RCC 7860 (cell line): ENCODE measurements at regions not wholly inside any gene's neighbourhood (a gene's known extent, or its start where the extent isn't known, plus 50 kb on each side); places are given as distances from the start of the nearest gene placed in this dataset.

Experiments
- DNase-seq: peaks from one replicate; pipeline ENCODE4 v3.0.0-alpha.2; 2015; ENCODE audit warnings: low spot score
- FAIRE-seq: peaks from 2 replicates; lab custom pipeline; 2012; peaks lifted over from hg19 to GRCh38; lab: Jason Lieb, UNC

DNA sequence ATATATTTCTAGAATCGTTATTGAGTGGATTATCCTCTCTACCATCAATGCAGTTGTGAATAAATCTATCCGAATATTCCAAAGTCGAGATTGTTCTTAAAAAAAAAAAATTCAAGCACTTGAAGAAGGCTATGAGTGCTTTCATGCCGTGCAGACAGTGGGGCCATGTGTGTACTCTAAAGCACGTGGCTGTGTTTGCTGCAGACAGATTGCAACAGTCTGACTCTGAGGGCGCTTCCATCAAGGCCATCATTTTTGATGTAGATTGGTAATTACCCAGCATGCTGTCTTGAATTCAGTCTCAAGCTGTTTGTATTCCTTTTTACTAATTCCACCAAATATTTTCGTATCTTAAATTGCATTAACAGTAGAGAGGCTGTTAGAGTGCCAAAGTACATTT is 325.9 kb upstream of the LINC00305 start:
- DNase-seq (no peak), FAIRE-seq (no peak)

DNA sequence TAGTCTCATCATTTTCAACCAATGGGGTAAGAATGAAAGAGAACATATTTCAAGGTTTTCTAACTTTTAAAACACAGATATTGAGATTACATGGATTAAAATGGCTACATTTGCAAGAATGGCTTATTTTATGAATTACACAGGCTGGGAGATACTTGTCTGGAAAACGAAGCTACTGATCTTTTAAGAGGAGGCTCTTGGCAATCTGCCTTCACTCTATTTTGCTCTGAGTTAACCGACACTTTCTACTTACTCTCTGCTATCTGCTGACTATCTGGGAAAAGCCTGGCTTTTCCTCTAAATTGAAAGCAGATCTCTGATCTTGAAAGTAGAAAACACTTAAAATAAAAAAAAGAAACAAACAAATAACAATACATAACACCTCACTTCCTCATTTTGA is 325.4 kb upstream of the LINC00305 start:
- DNase-seq, result no peak
- FAIRE-seq, result no peak

DNA sequence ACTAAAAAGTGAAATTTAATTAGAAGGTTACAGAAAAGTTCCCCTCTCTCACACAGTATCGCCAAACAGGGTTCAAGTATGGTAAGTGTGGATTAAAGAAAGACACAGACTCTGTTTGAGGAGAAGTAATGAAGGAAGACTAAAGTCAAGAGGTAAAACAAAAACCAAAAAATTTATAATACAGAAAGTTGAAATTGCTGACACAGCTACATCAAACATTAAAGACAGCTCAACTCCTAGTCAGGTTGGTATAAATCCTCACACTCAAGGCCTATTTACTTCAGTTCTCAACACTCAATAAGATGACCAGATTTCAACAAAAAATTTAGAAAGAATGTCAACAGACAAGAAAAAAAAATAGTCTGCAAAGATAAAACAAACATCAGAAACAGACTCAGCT is 300.5 kb upstream of the LINC00305 start:
- DNase-seq, result no peak
- FAIRE-seq, result no peak

DNA sequence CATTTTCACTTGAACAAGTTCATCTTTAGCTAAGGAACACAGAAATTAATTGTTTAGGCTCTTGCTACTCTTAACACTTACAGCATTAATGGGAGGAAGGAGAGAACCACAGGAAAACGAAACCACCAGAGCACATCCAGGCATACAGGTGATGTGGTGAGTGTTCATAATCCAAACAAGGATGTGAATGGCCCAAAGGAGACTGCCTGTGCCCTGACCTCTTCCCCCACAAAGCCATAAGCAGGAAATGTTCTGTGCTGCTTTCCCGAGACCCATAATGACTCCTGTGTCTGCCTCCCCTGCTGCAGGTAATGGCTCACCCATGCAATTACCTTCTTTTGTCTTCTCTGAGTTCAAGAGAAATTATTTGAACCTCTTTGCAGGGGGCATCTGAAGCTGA is 295.9 kb upstream of the LINC00305 start:
- FAIRE-seq, result no peak
- no peak for DNase-seq

DNA sequence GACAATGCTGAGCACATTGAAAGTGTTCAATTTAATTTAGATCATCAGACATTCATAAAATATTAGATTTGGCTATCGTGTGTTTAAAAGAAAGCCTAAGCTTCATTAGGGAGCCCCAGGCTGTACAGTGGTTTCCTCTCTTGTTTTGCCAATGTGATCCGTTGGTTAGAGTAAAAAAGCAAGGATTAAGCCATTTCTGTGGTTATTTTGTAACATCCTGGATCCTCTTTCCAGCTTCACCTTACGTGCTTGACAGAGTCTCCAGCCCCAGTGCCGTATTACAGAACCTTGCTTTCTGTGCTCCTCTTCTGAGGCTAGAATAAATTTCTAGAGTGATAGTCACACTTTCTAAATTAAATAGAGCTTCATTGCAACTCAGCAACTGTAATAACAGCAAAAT is 289.3 kb upstream of the LINC00305 start:
- FAIRE-seq, result no peak
- DNase-seq, result no peak

DNA sequence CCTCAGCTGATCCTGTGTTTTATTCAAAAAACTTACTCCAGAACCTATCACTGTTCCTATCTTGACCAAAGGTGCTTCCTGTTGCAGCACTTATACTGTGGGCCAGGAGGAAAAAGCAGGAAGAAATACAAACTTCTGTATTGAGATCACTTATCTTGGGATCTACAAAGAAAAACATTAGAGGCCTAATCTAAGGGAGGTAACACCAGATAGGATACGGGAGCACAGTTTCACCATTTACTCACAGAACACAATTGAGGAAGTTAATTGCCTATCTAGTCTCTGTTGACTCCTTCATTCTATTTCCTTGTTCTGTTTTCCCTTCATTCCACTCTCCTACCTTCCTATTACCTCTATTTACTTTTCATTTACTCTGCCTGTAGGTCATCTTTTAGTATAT is 287.2 kb upstream of the LINC00305 start:
- FAIRE-seq (no peak), DNase-seq (no peak)

DNA sequence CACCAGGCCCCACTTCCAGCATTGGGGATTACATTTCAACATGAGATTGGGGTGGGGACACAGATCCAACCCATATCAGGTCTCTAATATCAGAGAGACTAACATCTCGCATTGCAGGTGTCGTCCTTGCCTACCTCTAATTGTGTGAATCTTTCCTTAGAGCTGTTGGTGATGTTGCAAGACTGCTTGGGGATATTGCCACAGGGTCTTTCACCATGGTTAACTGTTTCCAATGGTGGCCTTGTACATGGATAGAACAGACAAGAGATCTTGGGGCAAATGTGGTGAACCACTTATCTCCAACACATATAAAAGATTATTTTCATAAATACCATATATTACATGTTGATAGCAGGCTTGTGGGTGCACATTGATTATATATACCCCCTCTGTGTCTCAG is 270.3 kb upstream of the LINC00305 start:
- FAIRE-seq, result no peak

DNA sequence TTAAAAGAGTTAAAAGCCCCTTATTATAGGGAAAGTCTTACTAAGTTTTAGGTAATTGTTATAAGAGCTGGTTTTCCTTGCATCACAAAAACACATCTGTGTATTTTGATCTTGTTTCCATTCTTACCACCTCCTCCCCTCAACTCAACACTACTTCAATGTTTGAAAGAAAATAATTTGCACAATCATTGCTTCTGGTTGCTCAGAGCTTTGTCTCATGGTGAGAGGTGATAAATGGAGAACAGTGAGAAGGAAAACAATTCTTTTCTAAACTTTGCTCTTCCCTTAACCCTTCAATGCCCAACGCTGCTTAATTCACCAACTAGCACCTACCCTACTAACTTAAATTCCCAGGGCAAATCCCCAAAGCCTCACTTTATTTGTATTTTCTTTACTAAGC is 268.1 kb upstream of the LINC00305 start:
- FAIRE-seq (no peak), DNase-seq (no peak)

More for the DNA sequence above, 270.3 kb upstream of the LINC00305 start:
- DNase-seq, result no peak

DNA sequence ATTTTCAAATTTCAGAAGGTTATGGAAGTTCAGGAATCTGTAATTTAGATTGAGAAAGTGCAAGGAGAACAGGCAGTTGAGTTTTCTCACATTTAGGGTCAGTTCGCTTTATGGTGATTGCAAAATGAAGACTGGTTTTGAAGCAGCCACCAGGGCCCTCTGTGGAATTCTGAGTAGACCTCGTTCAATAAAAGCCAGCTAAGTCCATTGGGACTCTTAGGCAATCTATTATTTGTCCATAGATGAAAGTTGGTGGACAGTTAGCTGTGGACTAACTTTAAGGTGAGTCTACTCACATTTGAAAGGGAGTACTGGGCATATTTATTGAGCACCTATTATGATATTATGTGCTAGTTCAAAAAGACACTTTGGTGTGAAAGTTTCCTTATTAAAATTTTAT is 266.3 kb upstream of the LINC00305 start:
- no peak for FAIRE-seq
- DNase-seq, result no peak

DNA sequence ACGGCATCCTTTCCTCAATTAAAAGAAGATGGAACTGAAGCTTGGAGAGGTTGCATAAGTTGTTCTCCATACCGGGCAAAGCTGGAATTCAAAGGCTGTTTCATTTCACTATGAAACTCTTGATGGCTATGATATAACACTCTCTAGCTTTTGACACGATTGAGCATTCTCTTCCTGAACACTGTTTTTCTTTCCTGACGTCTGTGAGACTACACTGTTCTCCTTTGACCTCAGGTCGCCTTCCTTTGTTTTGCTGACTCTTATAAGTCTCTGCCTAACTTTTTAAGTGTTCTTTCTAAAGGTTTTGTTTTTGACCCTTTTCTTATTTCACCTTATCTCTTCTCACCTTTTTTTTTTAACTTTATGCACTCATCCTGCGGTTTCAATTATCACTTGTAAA is 261.8 kb upstream of the LINC00305 start:
- FAIRE-seq (no peak), DNase-seq (no peak)

DNA sequence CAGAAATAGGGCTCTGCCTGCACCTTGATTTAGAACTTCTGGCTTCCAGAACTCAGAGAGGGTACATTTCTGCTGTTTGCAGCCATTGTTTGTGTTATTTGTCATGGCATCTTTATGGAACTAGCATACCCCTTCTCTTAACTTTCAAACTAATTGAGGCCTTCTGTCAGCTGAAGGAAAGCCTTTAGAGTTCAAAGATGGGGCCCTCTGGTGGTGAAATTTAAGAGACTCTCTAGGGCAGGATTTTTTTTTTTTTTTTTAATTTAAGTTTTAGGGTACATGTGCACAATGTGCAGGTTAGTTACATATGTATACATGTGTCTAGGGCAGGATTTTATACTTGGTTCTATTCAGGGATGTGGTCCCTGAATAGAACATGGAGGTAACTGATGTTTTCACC is 260.6 kb upstream of the LINC00305 start:
- FAIRE-seq (no peak), DNase-seq (no peak)

DNA sequence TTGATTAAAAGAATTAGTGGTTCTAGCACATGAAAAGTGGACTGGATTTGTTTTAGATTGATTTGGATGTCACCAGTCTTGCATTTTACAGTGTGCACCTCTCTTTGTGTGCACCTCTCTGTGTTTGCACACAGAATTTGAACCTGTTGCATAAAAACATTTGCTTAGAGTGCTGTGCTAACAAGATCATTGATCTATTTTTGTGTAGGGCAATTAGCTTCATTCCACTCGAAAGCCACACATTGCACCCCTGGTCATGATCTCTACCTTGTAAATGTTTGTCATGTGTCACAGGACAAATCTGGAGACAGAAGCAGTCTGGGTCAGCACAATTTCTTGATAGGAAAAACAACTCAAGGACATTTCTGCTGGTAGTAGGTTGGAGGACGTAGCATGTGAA is 258.7 kb upstream of the LINC00305 start:
- DNase-seq (no peak), FAIRE-seq (no peak)

DNA sequence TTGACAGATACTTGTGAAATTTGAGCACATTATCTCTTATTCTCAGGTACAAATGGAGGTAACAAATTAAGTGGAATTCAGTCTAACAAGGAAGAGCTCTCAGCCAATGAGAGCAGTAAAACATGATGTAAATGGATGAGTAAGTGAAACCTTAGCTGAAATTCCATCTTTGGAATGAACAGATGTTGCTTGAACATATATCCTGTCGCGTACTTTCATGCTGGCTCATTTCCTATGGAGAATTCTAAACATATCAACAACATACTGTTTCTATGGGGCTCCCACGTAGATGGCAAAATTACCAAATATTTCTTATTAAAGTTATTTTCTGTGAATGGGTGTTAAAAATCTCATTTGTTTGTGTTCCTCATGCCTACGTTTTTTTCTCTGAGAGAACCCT is 256.3 kb upstream of the LINC00305 start:
- no peak for FAIRE-seq
- DNase-seq, result no peak

DNA sequence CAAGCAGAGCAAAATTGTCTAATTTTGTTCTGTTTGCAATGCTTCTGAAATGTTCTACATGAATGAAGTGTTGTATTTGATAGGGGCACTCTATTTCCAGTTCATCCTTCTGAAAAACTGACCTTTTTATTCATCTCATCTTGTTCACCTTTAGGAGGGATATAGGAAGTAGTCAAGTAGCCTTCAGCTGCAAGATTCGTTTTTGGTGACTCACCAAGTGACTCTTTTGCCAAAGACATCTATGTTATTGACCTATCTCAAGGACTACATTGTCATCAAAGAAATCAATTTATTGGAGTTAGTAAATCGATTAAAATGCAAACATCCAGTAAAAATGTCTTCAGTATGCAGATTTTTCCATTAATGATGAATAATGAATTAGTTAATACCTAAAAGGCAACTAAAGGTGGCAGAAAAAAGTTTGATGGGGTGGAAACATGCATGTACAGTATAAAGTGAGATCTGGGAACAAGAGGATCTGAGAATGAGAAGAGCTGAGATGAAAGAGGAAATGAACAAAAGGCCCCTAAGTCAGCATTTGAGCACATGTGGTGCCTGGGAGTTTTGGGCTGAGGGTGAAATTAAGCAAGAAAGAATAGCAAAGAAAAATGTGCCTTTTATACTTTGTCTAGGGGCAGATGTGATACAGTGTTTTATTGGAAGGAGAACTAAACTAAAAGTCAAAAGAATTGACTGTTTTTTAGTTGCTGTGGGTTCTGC is 255.1 kb upstream of the LINC00305 start:
- no peak for DNase-seq
- no peak for FAIRE-seq

DNA sequence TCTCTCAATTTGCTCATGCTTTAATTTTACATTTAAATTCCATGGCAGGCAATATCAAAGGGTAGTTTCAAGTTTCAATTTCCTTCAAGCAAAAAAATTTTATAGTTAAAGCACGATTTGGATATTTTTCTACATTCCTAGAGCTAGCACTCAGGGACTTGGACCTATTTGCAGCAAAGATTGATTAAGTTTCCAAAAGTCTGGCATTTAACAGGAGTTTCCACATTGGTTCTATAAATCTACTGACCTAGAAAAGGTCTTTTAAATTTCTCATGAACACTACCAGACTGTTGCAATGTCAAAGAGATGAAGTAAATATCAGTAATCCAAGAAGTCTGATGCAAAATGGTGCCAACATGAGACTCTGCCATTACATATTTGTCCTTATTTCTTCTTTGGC is 253.7 kb upstream of the LINC00305 start:
- no peak for FAIRE-seq
- no peak for DNase-seq

DNA sequence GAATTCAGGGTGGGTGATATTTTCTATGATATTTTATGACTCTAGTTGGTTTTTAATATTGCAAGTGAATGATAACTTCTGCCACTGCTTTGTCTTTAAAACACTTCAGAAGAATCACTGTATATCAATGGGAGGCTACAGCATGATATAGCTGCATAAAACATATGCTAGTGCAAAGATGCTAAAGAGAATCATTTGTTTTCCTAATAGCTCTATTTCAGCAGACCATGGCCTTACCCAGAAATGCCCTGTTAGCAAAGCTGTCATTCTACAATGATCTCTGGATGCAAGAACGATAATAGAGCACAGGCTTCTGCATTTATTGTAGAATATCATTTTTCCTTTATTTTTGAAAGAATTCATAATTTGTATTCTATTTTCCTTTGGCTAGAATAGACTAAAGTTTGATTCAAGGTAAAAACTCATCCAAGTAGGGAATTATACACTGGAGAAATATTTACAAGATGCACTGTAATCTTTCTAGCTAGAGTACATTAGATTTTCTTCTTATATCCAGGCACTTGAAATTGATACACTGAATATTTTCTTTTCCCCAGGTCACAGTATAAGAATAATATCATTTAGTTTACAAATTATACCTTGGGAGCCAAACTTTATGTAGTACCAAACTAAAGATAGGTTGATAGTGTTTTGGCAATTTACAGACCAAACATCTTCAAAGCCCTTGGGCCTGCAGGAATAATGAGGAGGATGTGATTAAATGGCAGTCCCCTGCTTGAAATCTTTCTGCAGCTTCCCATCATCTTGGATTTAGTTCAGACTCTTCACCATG is 252.6 kb upstream of the LINC00305 start:
- no peak for FAIRE-seq
- DNase-seq, result no peak

DNA sequence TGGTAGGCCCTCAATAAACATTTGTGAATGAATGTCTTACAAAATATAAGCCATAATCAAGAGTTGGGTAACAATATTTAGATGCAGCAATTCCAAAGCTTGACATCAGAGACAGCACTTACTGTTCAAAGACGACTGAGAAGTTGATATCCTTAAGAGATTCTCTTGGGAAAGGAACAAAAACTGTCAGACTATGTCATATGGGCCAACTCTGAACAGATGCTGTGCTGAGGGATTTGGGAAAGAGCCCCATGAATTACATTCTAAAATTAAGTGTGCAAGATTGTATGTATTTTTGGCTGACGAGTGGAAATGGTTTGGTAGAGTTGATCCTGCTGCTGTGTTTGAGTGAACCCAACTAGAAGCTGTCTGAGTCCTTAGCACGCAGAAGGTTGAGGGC is 250.7 kb upstream of the LINC00305 start:
- FAIRE-seq (no peak), DNase-seq (no peak)

DNA sequence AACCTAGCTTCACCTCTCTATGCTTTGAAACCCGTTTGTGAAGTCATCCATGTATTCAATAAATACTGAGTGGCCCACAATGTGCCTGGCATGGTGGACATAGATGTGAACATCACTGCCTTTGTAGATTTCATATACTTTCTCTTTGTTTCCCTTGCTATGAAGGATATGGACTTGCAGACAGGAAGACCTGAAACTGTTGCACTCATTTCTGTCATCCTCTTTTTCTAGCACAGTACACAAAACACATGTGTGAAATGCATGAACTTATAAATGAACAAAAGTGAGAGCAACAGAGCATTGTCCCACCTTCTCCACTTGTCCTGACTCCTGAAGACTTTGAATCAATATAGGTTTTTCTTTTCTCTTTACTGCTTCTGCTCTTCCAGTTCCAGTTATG is 249.4 kb upstream of the LINC00305 start:
- DNase-seq (no peak), FAIRE-seq (no peak)

DNA sequence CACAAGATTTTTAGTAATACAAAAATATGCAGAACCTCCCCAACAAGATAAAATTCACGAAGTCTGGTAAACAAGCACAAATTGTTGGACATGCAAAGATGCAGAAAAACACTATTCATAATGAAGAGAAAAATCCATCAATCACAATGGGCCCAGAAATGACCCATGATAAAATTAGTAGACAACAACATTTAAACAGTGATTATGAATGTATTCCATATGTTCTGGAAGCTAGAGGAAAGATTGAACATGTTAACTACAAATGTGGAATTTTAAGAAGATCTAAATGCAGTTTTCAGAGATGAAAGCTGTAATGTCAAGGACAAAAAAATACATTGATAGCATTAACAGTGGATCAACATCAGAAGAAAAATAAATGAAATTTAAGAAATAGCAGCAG is 243.3 kb upstream of the LINC00305 start:
- FAIRE-seq (no peak), DNase-seq (no peak)

DNA sequence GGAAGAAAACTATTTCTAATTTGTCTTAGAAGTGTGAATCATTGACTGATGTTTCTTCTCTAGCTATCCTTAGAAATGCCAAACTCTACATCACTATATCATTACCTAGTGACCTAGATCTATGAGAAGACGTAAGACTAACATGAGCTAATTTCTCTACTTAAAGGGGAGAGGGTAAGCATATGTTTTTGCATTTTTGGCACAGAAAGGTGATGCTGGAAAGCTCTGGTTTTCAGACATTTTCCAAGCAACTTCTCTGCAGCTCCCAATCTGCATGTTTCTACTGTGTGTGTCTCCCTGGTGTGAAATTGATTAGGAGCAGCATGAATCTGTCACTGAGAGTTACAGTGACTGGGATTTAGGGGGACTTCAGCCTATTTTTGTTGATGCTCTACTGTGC is 235.2 kb upstream of the LINC00305 start:
- no peak for FAIRE-seq

DNA sequence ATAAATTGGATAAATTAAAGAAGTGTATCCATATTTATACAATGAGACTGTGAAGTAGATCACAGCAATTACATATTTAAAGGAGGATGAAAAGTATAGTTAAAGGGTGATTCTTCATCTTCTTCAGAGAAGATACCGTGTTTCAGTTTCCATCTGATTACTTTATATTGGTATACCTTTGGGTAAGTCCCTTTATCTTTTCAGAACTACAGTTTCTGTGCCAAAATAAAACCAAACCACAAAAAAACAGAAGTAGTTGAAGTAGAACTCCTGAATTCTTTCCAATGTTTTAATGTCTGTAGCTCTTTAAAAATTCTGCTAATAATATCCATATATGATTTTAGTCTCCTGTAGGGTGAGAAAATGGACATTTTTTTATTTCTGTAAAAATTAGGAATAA is 231.2 kb upstream of the LINC00305 start:
- DNase-seq, result no peak
- FAIRE-seq, result no peak

More for the DNA sequence above, 235.2 kb upstream of the LINC00305 start:
- DNase-seq, result no peak

DNA sequence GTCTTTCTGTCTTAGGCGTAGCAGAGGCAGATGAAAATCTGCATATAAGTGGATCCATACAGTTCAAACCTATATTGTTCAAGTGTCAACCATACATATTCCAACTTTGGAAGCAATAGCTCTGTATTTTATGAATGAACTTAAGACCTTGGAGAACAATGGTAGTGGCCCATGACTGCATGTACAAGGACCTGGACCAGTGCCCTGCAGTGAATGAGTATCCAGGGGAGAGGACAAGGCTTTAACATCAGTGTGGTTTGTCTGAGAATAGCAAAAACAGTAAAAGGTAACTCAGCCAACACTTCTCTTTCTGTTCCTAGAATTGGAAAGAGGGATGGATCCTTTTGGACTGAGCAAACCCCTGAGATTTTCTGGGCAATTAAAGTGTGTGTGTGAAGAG is 230.8 kb upstream of the LINC00305 start:
- DNase-seq, result no peak
- FAIRE-seq, result no peak

DNA sequence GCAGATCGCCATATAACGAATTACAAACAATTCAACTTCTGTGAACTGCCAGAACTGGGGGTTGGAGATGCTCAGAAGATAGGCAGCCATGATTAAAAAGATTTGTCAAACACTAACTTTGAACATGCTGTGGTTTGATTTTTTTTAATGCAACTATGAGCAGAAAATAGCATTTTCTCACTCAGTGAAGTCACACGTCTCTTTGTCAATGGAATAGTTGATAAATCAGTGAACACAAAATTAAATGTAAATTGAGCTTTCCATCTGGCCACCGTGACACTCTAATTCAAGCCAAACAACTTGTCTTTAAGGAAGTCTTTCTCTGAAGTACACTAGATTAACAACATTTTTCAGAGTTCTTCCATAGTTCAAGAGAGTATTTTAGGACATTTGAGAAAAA is 228.6 kb upstream of the LINC00305 start:
- FAIRE-seq (no peak), DNase-seq (no peak)
